GM13976 (cell line): ENCODE measurements at regions not wholly inside any gene's neighbourhood (a gene's known extent, or its start where the extent isn't known, plus 50 kb on each side); places are given as distances from the start of the nearest gene placed in this dataset.
A peak's percentile ranks its signal among the peaks of the same experiment; 100 is the strongest.
"Not testable (repeated sequence)": the region's sequence is repeated elsewhere in the genome, so short reads cannot be mapped to it uniquely, and the experiment has no call there.

Experiments
- DNase-seq: peaks from one replicate; pipeline ENCODE4 v3.0.0; 2012; ENCODE audit warnings: low spot score
- CTCF ChIP-seq: IDR thresholded peaks from 2 replicates; pipeline ENCODE4 v1.5.1; 2012; ENCODE audit warnings: borderline replicate concordance, mild to moderate bottlenecking; ENCODE audit not compliant: insufficient read depth; ENCODE audit errors: extremely low read depth, missing control alignments, control extremely low read depth
- in situ Hi-C: fragments of 300-500 bp; cut with MboI; formaldehyde crosslinking; loops from one replicate; pipeline ENCODE4 v1.12.0; 2022; ENCODE audit warnings: low sequenced_read_pairs, mixed read lengths, inconsistent platforms; ENCODE audit not compliant: unreplicated experiment

- in situ Hi-C loops = no loop called here
- no peak for TF ChIP-seq CTCF
- no peak for DNase-seq
Measured at GRCh38 chr15:92846741-92847140, 53.4 kb upstream of the CHD2 start.

GRCh38 chr15:92847841-92848240, 52.3 kb upstream of the CHD2 start:
- in situ Hi-C loops = no loop called here
- no peak for DNase-seq
- no peak for TF ChIP-seq CTCF

- TF ChIP-seq CTCF = no peak
- in situ Hi-C loops = no loop called here
- DNase-seq = no peak
Measured at GRCh38 chr15:92848464-92848851, 51.7 kb upstream of the CHD2 start.

GRCh38 chr15:92848852-92849598, 51.1 kb upstream of the CHD2 start:
- no peak for TF ChIP-seq CTCF
- peak; percentile 62 for DNase-seq
- in situ Hi-C loops = no loop called here

GRCh38 chr15:92850218-92850617, 49.9 kb upstream of the CHD2 start:
- in situ Hi-C loops, DNase-seq: not testable (repeated sequence)
